BLaER1 treated with 17β-estradiol and CSF1 and Interleukin-3, amounts not matched to agents 10 nM and 100 nM (cell line): ENCODE measurements at regions not wholly inside any gene's neighbourhood (a gene's known extent, or its start where the extent isn't known, plus 50 kb on each side); places are given as distances from the start of the nearest gene placed in this dataset.

Source experiments
- H3K27ac ChIP-seq, 11 experiments: shearing (Covaris generic); formaldehyde crosslinking; 2 replicates each; pipeline ENCODE4 v1.8.1; 2022
- H3K27me3 ChIP-seq, 11 experiments: shearing (Covaris generic); formaldehyde crosslinking; 2 replicates each; pipeline ENCODE4 v1.8.1; 2022
- H3K36me3 ChIP-seq, 11 experiments: shearing (Covaris generic); formaldehyde crosslinking; 2 replicates each; pipeline ENCODE4 v1.8.1; 2022
- H3K4me1 ChIP-seq, 10 experiments: shearing (Covaris generic); formaldehyde crosslinking; 2 replicates each; pipeline ENCODE4 v1.8.1; 2022
- H3K4me2 ChIP-seq, 11 experiments: shearing (Covaris generic); formaldehyde crosslinking; 2 replicates each; pipeline ENCODE4 v1.8.1; 2022
- H3K4me3 ChIP-seq, 10 experiments: shearing (Covaris generic); formaldehyde crosslinking; 2 replicates each; pipeline ENCODE4 v1.8.1; 2022
- H3K9ac ChIP-seq, 11 experiments: shearing (Covaris generic); formaldehyde crosslinking; 2 replicates each; pipeline ENCODE4 v1.8.1; 2022
- H3K9me3 ChIP-seq, 11 experiments: shearing (Covaris generic); formaldehyde crosslinking; replicated peaks in 1 of 11; 2 replicates each; pipeline ENCODE4 v1.8.1; 2022
- H4K20me1 ChIP-seq, 11 experiments: shearing (Covaris generic); formaldehyde crosslinking; 2 replicates each; pipeline ENCODE4 v1.8.1; 2022
- Cebpa-rat ChIP-seq, 11 experiments: shearing (Covaris generic); IDR thresholded peaks; 2 replicates each; pipeline ENCODE4 v1.8.1; 2022

- H3K27ac ChIP-seq, result no peak overlapping the region
- no peaks in the 10 kb centered on the region for H3K36me3 ChIP-seq
- H3K9ac ChIP-seq, result no peak overlapping the region
- H3K27me3 ChIP-seq, result no peaks in the 10 kb centered on the region
- 0 out of 22 replicates have a peak, but pooled peaks cover 0 to 3% (median 0%) of the 10 kb centered on the region in 11 experiments for H4K20me1 ChIP-seq
- H3K4me2 ChIP-seq, result no peak overlapping the region
- H3K4me3 ChIP-seq, result no peak overlapping the region
- peaks cover 9 to 19% (median 10%) of the 10 kb centered on the region in 11 experiments for H3K9me3 ChIP-seq
- TF ChIP-seq Cebpa-rat (IDR thresholded peaks at IDR 0.05), result no peak
- H3K4me1 ChIP-seq, result no peaks in the 10 kb centered on the region
Measured at GRCh38 chr2:3956406-3956805, 253.0 kb downstream of the DCDC2C start.

DNA sequence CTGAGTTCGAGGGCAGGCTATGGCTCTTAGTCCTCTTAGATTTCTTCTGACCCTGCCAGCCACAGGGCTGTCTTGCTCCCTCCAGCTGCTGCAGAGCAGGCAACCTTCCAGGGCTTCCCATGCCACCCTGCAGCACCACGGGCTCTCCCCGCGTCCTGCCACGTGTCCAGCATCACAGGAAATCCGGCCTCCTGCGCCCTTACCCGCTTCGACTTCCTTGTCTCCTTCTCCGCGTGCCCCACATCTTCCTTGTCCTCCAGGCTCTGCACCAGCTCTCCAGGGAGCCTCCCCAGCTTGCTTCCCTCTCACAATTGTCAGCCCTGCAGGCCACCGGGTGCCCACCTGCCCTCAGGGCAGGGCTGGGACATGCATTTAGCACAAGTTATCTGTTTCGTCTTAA is 253.5 kb downstream of the DCDC2C start:
- no peaks in the 10 kb centered on the region for H3K36me3 ChIP-seq
- H3K9ac ChIP-seq, result no peak overlapping the region
- 0 out of 22 replicates have a peak, but pooled peaks cover 0 to 3% (median 0%) of the 10 kb centered on the region in 11 experiments for H4K20me1 ChIP-seq
- H3K4me1 ChIP-seq, result no peaks in the 10 kb centered on the region
- H3K9me3 ChIP-seq, result peaks cover 4 to 17% (median 8%) of the 10 kb centered on the region in 11 experiments
- H3K27me3 ChIP-seq, result no peaks in the 10 kb centered on the region
- H3K4me3 ChIP-seq, result no peak overlapping the region
- no peak overlapping the region for H3K27ac ChIP-seq
- H3K4me2 ChIP-seq, result no peak overlapping the region
- TF ChIP-seq Cebpa-rat (IDR thresholded peaks at IDR 0.05), result no peak

GRCh38 chr2:3958465-3958864 is 255.1 kb downstream of the DCDC2C start:
- H3K36me3 ChIP-seq, result no peaks in the 10 kb centered on the region
- peaks cover 0 to 14% (median 7%) of the 10 kb centered on the region in 11 experiments; a peak in 10 of 22 replicates for H3K9me3 ChIP-seq
- H3K9ac ChIP-seq, result no peak overlapping the region
- H3K27me3 ChIP-seq, result no peaks in the 10 kb centered on the region
- H3K4me1 ChIP-seq, result no peaks in the 10 kb centered on the region
- no peak overlapping the region for H3K4me3 ChIP-seq
- H3K4me2 ChIP-seq, result no peak overlapping the region
- H3K27ac ChIP-seq, result no peak overlapping the region
- no peak for TF ChIP-seq Cebpa-rat (IDR thresholded peaks at IDR 0.05)
- 0 out of 22 replicates have a peak, but pooled peaks cover 0 to 3% (median 0%) of the 10 kb centered on the region in 11 experiments for H4K20me1 ChIP-seq

GRCh38 chr2:3958969-3959368 is 255.6 kb downstream of the DCDC2C start:
- Histone ChIP-seq H3K4me1 (no peaks in the 10 kb centered on the region), H3K27me3 (no peaks in the 10 kb centered on the region), H3K36me3 (no peaks in the 10 kb centered on the region), H4K20me1 (0 out of 22 replicates have a peak, but pooled peaks cover 0 to 3% (median 0%) of the 10 kb centered on the region in 11 experiments), H3K9me3 (peaks cover 0 to 14% (median 7%) of the 10 kb centered on the region in 11 experiments; a peak in 10 of 22 replicates), H3K4me2 (no peak overlapping the region), H3K27ac (no peak overlapping the region), H3K4me3 (no peak overlapping the region), H3K9ac (no peak overlapping the region)
- TF ChIP-seq Cebpa-rat (IDR thresholded peaks at IDR 0.05), result no peak

- Histone ChIP-seq H3K27ac (no peak overlapping the region), H3K27me3 (no peaks in the 10 kb centered on the region), H3K36me3 (no peaks in the 10 kb centered on the region), H3K4me2 (no peak overlapping the region), H4K20me1 (0 out of 22 replicates have a peak, but pooled peaks cover 0 to 3% (median 0%) of the 10 kb centered on the region in 11 experiments), H3K4me3 (no peak overlapping the region), H3K9ac (no peak overlapping the region), H3K4me1 (no peaks in the 10 kb centered on the region), H3K9me3 (peaks cover 0 to 15% (median 7%) of the 10 kb centered on the region in 11 experiments; a peak in 10 of 22 replicates)
- no peak for TF ChIP-seq Cebpa-rat (IDR thresholded peaks at IDR 0.05)
Measured at GRCh38 chr2:3959372-3959771, 256.0 kb downstream of the DCDC2C start.

- Histone ChIP-seq H3K9me3 (peaks cover 0 to 23% (median 7%) of the 10 kb centered on the region in 11 experiments; a peak in 11 of 22 replicates), H3K4me1 (no peaks in the 10 kb centered on the region), H4K20me1 (0 out of 22 replicates have a peak, but pooled peaks cover 0 to 3% (median 0%) of the 10 kb centered on the region in 11 experiments), H3K9ac (no peak overlapping the region), H3K4me2 (no peak overlapping the region), H3K27ac (no peak overlapping the region), H3K36me3 (no peaks in the 10 kb centered on the region), H3K4me3 (no peak overlapping the region), H3K27me3 (no peaks in the 10 kb centered on the region)
- no peak for TF ChIP-seq Cebpa-rat (IDR thresholded peaks at IDR 0.05)
Measured at GRCh38 chr2:3960106-3960505, 256.7 kb downstream of the DCDC2C start.

- Histone ChIP-seq H3K9me3 (peaks cover 1 to 31% (median 10%) of the 10 kb centered on the region in 11 experiments; a peak in 16 of 22 replicates), H3K36me3 (no peaks in the 10 kb centered on the region), H3K4me1 (peaks cover 0 to 11% (median 8%) of the 10 kb centered on the region in 10 experiments; a peak in 8 of 20 replicates), H4K20me1 (no peaks in the 10 kb centered on the region), H3K4me2 (no peak overlapping the region), H3K9ac (no peak overlapping the region), H3K27ac (no peak overlapping the region), H3K27me3 (no peaks in the 10 kb centered on the region), H3K4me3 (no peak overlapping the region)
- no peak for TF ChIP-seq Cebpa-rat (IDR thresholded peaks at IDR 0.05)
Measured at GRCh38 chr2:3962719-3963118, 259.3 kb downstream of the DCDC2C start.

DNA sequence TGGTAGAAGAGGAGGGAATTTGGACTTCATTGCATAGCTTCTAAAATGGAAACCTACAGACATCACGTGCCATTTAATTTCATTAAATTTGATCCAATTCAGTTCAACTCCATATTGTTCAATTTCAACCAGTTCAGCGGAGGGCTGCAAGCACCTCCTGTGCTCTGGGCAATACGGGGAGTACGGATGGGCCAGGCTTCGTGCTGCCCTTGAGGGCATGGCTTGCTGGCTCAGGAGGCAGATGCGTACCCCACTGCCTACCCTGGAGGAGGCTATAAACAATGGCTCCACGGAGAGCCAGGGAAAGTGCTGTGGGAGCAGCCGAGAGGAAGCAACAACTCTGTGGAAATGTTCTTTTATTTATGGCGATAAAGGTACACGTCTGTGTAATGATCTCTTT is 261.8 kb downstream of the DCDC2C start:
- Histone ChIP-seq H3K27me3 (no peaks in the 10 kb centered on the region), H3K36me3 (no peaks in the 10 kb centered on the region), H3K27ac (no peak overlapping the region), H3K4me3 (no peak overlapping the region), H3K4me2 (no peak overlapping the region), H3K4me1 (peaks cover 0 to 11% (median 8%) of the 10 kb centered on the region in 10 experiments; a peak in 8 of 20 replicates), H4K20me1 (no peaks in the 10 kb centered on the region), H3K9me3 (peaks cover 5 to 45% (median 14%) of the 10 kb centered on the region in 11 experiments; a peak in 16 of 22 replicates), H3K9ac (no peak overlapping the region)
- TF ChIP-seq Cebpa-rat (IDR thresholded peaks at IDR 0.05), result no peak

- H3K9me3 ChIP-seq, result peaks cover 5 to 45% (median 14%) of the 10 kb centered on the region in 11 experiments; a peak in 16 of 22 replicates
- no peak for TF ChIP-seq Cebpa-rat (IDR thresholded peaks at IDR 0.05)
- no peak overlapping the region for H3K9ac ChIP-seq
- H4K20me1 ChIP-seq, result no peaks in the 10 kb centered on the region
- no peak overlapping the region for H3K4me3 ChIP-seq
- H3K4me1 ChIP-seq, result peaks cover 0 to 11% (median 8%) of the 10 kb centered on the region in 10 experiments; a peak in 8 of 20 replicates
- no peaks in the 10 kb centered on the region for H3K36me3 ChIP-seq
- no peak overlapping the region for H3K27ac ChIP-seq
- no peaks in the 10 kb centered on the region for H3K27me3 ChIP-seq
- peak overlapping the region in 2 of 11 experiments; percentile 26 to 37; a peak in 1 of 22 replicates for H3K4me2 ChIP-seq
Measured at GRCh38 chr2:3965953-3966352, 262.6 kb downstream of the DCDC2C start.

GRCh38 chr2:3966470-3966869 is 263.1 kb downstream of the DCDC2C start:
- H3K27me3 ChIP-seq, result no peaks in the 10 kb centered on the region
- TF ChIP-seq Cebpa-rat (IDR thresholded peaks at IDR 0.05), result no peak
- no peak overlapping the region for H3K9ac ChIP-seq
- H3K27ac ChIP-seq, result no peak overlapping the region
- no peaks in the 10 kb centered on the region for H3K36me3 ChIP-seq
- H3K4me2 ChIP-seq, result peak overlapping the region in 4 of 11 experiments; percentile 26 to 37 (median 31); a peak in 5 of 22 replicates
- H3K4me1 ChIP-seq, result peaks cover 0 to 11% (median 8%) of the 10 kb centered on the region in 10 experiments; a peak in 8 of 20 replicates
- H3K4me3 ChIP-seq, result no peak overlapping the region
- no peaks in the 10 kb centered on the region for H4K20me1 ChIP-seq
- peaks cover 5 to 45% (median 14%) of the 10 kb centered on the region in 11 experiments; a peak in 17 of 22 replicates for H3K9me3 ChIP-seq
